HG03039 (cell line): ENCODE measurements at regions not wholly inside any gene's neighbourhood (a gene's known extent, or its start where the extent isn't known, plus 50 kb on each side); places are given as distances from the start of the nearest gene placed in this dataset.
"Not testable (repeated sequence)": the region's sequence is repeated elsewhere in the genome, so short reads cannot be mapped to it uniquely, and the experiment has no call there.

ENCODE experiments used
- ATAC-seq: cut with Tn5 transposase; IDR thresholded peaks from one replicate; pipeline ENCODE4 v1.9.1; 2021; ENCODE audit warnings: mild to moderate bottlenecking, moderate library complexity; ENCODE audit not compliant: unreplicated experiment

- peak; percentile 40 for ATAC-seq
Observed at GRCh38 chr5:99032234-99033013, 103.6 kb upstream of the CHD1 start.

GRCh38 chr5:99030906-99031440 is 102.2 kb upstream of the CHD1 start:
- no peak for ATAC-seq

GRCh38 chr5:99029172-99029571 is 100.4 kb upstream of the CHD1 start:
- ATAC-seq: no peak

GRCh38 chr5:99028170-99028569 is 99.4 kb upstream of the CHD1 start:
- ATAC-seq: not testable (repeated sequence)

- no peak for ATAC-seq
Observed at GRCh38 chr5:99025298-99026045, 96.7 kb upstream of the CHD1 start.

GRCh38 chr5:99023330-99023729 is 94.5 kb upstream of the CHD1 start:
- no peak for ATAC-seq

GRCh38 chr5:99022250-99022649 is 93.4 kb upstream of the CHD1 start:
- ATAC-seq: no peak

GRCh38 chr5:99020698-99021048 is 91.9 kb upstream of the CHD1 start:
- ATAC-seq: no peak

GRCh38 chr5:99019812-99020697 is 91.2 kb upstream of the CHD1 start:
- ATAC-seq: no peak

GRCh38 chr5:99019254-99019653 is 90.4 kb upstream of the CHD1 start:
- ATAC-seq: no peak

- ATAC-seq: no peak
Observed at GRCh38 chr5:99010294-99010693, 81.5 kb upstream of the CHD1 start.

GRCh38 chr5:99008009-99008408 is 79.2 kb upstream of the CHD1 start:
- not testable (repeated sequence) for ATAC-seq

GRCh38 chr5:99005506-99005905 is 76.7 kb upstream of the CHD1 start:
- no peak for ATAC-seq

- ATAC-seq: peak; percentile 100
Observed at GRCh38 chr5:99004960-99005359, 76.2 kb upstream of the CHD1 start.

- ATAC-seq: no peak
Observed at GRCh38 chr5:99000876-99001275, 72.1 kb upstream of the CHD1 start.

GRCh38 chr5:99000221-99000620 is 71.4 kb upstream of the CHD1 start:
- ATAC-seq: no peak

GRCh38 chr5:98999631-99000030 is 70.8 kb upstream of the CHD1 start:
- ATAC-seq: no peak

- no peak for ATAC-seq
Observed at GRCh38 chr5:98997000-98997399, 68.2 kb upstream of the CHD1 start.

- no peak for ATAC-seq
Observed at GRCh38 chr5:98994611-98995010, 65.8 kb upstream of the CHD1 start.

- ATAC-seq: no peak
Observed at GRCh38 chr5:98993512-98993911, 64.7 kb upstream of the CHD1 start.

- ATAC-seq: no peak
Observed at GRCh38 chr5:98992552-98992951, 63.7 kb upstream of the CHD1 start.
